ENCODE measurements at regions not wholly inside any gene's neighbourhood (a gene's known extent, or its start where the extent isn't known, plus 50 kb on each side); places are given as distances from the start of the nearest gene placed in this dataset.
"Not testable (repeated sequence)": the region's sequence is repeated elsewhere in the genome, so short reads cannot be mapped to it uniquely, and the experiment has no call there.

DNA sequence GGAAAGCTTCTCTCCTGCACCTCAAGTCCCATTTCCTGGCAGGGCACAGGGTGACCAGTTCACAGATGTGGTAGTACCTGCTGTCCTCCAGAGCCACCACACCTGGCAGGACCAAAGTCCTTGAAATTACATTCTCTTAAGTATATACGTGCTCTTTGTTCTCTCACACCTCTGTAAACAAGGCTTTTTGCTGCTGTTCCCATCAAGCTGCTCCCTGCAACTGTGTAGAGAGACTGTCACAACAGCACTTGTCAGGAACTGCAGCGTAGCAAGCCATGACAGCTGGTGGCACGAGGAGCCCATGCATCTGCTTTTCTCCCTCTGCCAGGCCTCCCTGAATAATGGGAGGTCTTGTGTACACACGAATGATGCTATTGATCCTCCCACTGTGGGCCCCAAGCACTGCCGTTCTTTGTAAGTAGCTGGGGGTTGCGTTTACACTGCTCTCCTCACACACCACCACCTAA lies 431.8 kb downstream of the CD83 start:
- H3K4me3 Mint-ChIP-seq = no peak overlapping the region
- intact Hi-C loops (cut with micrococcal nuclease) = no loop called here
- no peak for DNase-seq

DNA sequence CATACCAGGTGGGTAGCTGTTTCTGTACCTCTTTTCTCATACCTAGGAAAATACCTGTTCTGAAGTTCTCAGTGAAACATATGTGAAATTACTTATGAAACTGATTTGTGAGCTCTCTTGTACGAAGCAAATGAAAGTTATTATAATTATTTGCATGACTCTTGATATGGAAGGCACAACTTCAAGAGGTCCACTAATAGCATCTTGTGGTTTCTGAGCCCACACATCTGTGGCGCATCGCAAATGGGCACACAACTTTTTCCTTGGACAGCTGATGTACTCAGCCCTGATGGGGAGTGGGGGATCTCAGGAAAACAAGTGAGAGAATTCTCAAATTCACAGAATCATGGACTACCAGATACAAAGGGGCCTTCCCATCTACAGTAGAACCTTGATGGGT lies 432.3 kb downstream of the CD83 start:
- Mint-ChIP-seq H3K27ac (no peak overlapping the region), H3K9me3 (no peaks in the 10 kb centered on the region), H3K4me3 (no peak overlapping the region), H3K4me1 (no peaks in the 10 kb centered on the region), H3K27me3 (ENCODE audit: low read depth in 2 of 2) (no peaks in the 10 kb centered on the region), H3K36me3 (no peaks in the 10 kb centered on the region)
- no peak overlapping the region for H3K27ac ChIP-seq (ENCODE audit: low read length)
- no peaks in the 10 kb centered on the region for H3K4me1 ChIP-seq (ENCODE audit: control insufficient read depth, insufficient read depth, low read length)
- H3K9me3 ChIP-seq (ENCODE audit: control insufficient read depth, insufficient read depth, low read length) = no peaks in the 10 kb centered on the region
- H3K4me3 ChIP-seq (ENCODE audit: low read length) = no peak overlapping the region
- intact Hi-C loops (cut with micrococcal nuclease) = no loop called here
- no peak for ATAC-seq
- H3K36me3 ChIP-seq (ENCODE audit: control insufficient read depth, insufficient read depth, low read length) = no peaks in the 10 kb centered on the region
- no peak for DNase-seq
- TF ChIP-seq, protein P1, sequence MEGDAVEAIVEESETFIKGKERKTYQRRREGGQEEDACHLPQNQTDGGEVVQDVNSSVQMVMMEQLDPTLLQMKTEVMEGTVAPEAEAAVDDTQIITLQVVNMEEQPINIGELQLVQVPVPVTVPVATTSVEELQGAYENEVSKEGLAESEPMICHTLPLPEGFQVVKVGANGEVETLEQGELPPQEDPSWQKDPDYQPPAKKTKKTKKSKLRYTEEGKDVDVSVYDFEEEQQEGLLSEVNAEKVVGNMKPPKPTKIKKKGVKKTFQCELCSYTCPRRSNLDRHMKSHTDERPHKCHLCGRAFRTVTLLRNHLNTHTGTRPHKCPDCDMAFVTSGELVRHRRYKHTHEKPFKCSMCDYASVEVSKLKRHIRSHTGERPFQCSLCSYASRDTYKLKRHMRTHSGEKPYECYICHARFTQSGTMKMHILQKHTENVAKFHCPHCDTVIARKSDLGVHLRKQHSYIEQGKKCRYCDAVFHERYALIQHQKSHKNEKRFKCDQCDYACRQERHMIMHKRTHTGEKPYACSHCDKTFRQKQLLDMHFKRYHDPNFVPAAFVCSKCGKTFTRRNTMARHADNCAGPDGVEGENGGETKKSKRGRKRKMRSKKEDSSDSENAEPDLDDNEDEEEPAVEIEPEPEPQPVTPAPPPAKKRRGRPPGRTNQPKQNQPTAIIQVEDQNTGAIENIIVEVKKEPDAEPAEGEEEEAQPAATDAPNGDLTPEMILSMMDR (IDR thresholded peaks at IDR 0.05) = no peak
- 84% methylated on average over 3 of the region's 3 CpGs for WGBS (ENCODE audit: insufficient coverage)
- H3K27me3 ChIP-seq (ENCODE audit: control insufficient read depth, insufficient read depth, low read length) = no peaks in the 10 kb centered on the region

More for the DNA sequence above, 431.8 kb downstream of the CD83 start:
- Mint-ChIP-seq H3K36me3 (no peaks in the 10 kb centered on the region), H3K27ac (no peak overlapping the region), H3K4me1 (no peaks in the 10 kb centered on the region), H3K27me3 (ENCODE audit: low read depth in 2 of 2) (no peaks in the 10 kb centered on the region), H3K9me3 (no peaks in the 10 kb centered on the region)
- H3K27ac ChIP-seq (ENCODE audit: low read length) = no peak overlapping the region
- H3K36me3 ChIP-seq (ENCODE audit: control insufficient read depth, insufficient read depth, low read length) = no peaks in the 10 kb centered on the region
- WGBS (ENCODE audit: insufficient coverage) = 80% methylated on average over 3 of the region's 6 CpGs
- TF ChIP-seq, protein P1 (IDR thresholded peaks at IDR 0.05) = no peak
- no peak for ATAC-seq
- no peaks in the 10 kb centered on the region for H3K4me1 ChIP-seq (ENCODE audit: control insufficient read depth, insufficient read depth, low read length)
- no peak overlapping the region for H3K4me3 ChIP-seq (ENCODE audit: low read length)
- no peaks in the 10 kb centered on the region for H3K9me3 ChIP-seq (ENCODE audit: control insufficient read depth, insufficient read depth, low read length)
- H3K27me3 ChIP-seq (ENCODE audit: control insufficient read depth, insufficient read depth, low read length) = no peaks in the 10 kb centered on the region

DNA sequence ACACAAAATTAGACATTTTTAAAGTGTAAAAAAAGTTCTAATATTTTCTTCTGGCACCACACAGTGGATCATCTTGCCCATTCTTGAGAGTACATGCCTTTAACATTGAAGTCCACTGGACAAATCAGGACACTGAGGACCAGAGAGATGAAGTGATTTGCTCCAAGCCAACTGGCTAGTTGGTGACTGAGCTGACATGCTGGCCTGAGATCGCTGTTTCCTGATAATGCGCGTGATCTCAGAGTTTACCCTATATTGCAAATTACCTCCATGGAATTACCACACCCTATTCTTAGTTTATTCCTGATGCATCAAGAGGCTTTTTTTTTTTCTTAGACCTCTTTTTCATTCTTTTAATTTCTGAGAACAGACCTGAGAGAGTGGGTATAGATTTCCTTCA lies 432.8 kb downstream of the CD83 start:
- H3K36me3 Mint-ChIP-seq = no peaks in the 10 kb centered on the region
- Histone ChIP-seq H3K27ac (ENCODE audit: low read length) (no peak overlapping the region), H3K36me3 (ENCODE audit: control insufficient read depth, insufficient read depth, low read length) (no peaks in the 10 kb centered on the region), H3K9me3 (ENCODE audit: control insufficient read depth, insufficient read depth, low read length) (no peaks in the 10 kb centered on the region), H3K4me1 (ENCODE audit: control insufficient read depth, insufficient read depth, low read length) (no peaks in the 10 kb centered on the region), H3K4me3 (ENCODE audit: low read length) (no peak overlapping the region), H3K27me3 (ENCODE audit: control insufficient read depth, insufficient read depth, low read length) (no peaks in the 10 kb centered on the region)
- no peak overlapping the region for H3K27ac Mint-ChIP-seq
- no peak for DNase-seq
- no peaks in the 10 kb centered on the region for H3K9me3 Mint-ChIP-seq
- no peak overlapping the region for H3K4me3 Mint-ChIP-seq
- no peaks in the 10 kb centered on the region for H3K4me1 Mint-ChIP-seq
- no peak for ATAC-seq
- TF ChIP-seq, protein P1 (IDR thresholded peaks at IDR 0.05) = no peak
- intact Hi-C loops (cut with micrococcal nuclease) = no loop called here
- WGBS (ENCODE audit: insufficient coverage) = 97% methylated on average over 3 of the region's 3 CpGs
- no peaks in the 10 kb centered on the region for H3K27me3 Mint-ChIP-seq (ENCODE audit: low read depth in 2 of 2)

DNA sequence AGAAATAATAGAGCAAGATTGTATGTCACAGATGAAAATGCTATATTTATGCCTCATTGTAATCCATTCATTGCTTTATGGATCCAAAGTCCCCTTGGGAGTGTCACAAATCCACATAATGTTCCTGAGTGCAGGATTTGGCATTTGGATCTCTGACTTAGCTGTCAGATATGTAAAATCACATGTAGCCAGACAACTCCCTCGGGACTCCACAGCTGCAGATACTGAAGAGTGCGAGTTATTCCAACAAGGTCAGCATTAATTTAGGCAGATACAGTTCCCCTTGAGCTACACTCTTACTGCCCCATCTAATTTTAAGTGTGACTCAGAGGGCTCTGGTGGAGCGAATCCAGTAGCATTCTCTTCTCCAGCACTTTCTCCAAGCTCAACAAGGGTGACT lies 433.2 kb downstream of the CD83 start:
- 84% methylated on average over 3 of the region's 3 CpGs for WGBS (ENCODE audit: insufficient coverage)
- no peaks in the 10 kb centered on the region for H3K4me1 Mint-ChIP-seq

DNA sequence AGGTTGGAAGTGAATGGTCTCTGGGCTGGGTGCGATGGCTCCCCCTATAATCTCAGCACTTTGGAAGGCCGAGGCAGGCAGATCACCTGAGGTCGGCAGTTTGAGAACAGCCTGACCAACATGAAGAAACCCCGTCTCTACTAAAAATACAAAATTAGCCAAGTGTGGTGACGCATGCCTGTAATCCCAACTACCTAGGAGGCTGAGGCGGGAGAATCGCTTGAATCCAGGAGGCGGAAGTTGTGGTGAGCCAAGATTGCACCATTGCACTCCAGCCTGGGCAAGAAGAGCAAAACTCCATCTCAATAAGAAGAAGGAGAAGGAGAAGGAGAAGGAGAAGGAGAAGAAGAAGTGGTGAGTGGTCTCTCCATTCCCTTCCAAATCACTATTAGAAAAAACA lies 434.0 kb downstream of the CD83 start:
- ATAC-seq; H3K27ac Mint-ChIP-seq; H3K9me3 Mint-ChIP-seq; H3K4me3 Mint-ChIP-seq; DNase-seq; H3K36me3 ChIP-seq (ENCODE audit: control insufficient read depth, insufficient read depth, low read length); H3K27ac ChIP-seq (ENCODE audit: low read length); H3K27me3 ChIP-seq (ENCODE audit: control insufficient read depth, insufficient read depth, low read length); H3K4me1 Mint-ChIP-seq; H3K4me1 ChIP-seq (ENCODE audit: control insufficient read depth, insufficient read depth, low read length); H3K4me3 ChIP-seq (ENCODE audit: low read length); intact Hi-C loops (cut with micrococcal nuclease); H3K9me3 ChIP-seq (ENCODE audit: control insufficient read depth, insufficient read depth, low read length); H3K36me3 Mint-ChIP-seq; H3K27me3 Mint-ChIP-seq (ENCODE audit: low read depth in 2 of 2): not testable (repeated sequence)
- 91% methylated on average over 8 of the region's 8 CpGs for WGBS (ENCODE audit: insufficient coverage)

More for the DNA sequence above, 433.2 kb downstream of the CD83 start:
- no peaks in the 10 kb centered on the region for H3K27me3 Mint-ChIP-seq (ENCODE audit: low read depth in 2 of 2)
- no peak for DNase-seq
- intact Hi-C loops (cut with micrococcal nuclease) = no loop called here
- TF ChIP-seq, protein P1 (IDR thresholded peaks at IDR 0.05) = no peak
- H3K4me3 Mint-ChIP-seq = no peak overlapping the region
- Histone ChIP-seq H3K27ac (ENCODE audit: low read length) (no peak overlapping the region), H3K9me3 (ENCODE audit: control insufficient read depth, insufficient read depth, low read length) (no peaks in the 10 kb centered on the region), H3K27me3 (ENCODE audit: control insufficient read depth, insufficient read depth, low read length) (no peaks in the 10 kb centered on the region), H3K36me3 (ENCODE audit: control insufficient read depth, insufficient read depth, low read length) (no peaks in the 10 kb centered on the region), H3K4me3 (ENCODE audit: low read length) (no peak overlapping the region), H3K4me1 (ENCODE audit: control insufficient read depth, insufficient read depth, low read length) (no peaks in the 10 kb centered on the region)
- no peak for ATAC-seq
- H3K27ac Mint-ChIP-seq = no peak overlapping the region
- H3K36me3 Mint-ChIP-seq = no peaks in the 10 kb centered on the region
- no peaks in the 10 kb centered on the region for H3K9me3 Mint-ChIP-seq
